ENCODE measurements at regions not wholly inside any gene's neighbourhood (a gene's known extent, or its start where the extent isn't known, plus 50 kb on each side); places are given as distances from the start of the nearest gene placed in this dataset.

DNA sequence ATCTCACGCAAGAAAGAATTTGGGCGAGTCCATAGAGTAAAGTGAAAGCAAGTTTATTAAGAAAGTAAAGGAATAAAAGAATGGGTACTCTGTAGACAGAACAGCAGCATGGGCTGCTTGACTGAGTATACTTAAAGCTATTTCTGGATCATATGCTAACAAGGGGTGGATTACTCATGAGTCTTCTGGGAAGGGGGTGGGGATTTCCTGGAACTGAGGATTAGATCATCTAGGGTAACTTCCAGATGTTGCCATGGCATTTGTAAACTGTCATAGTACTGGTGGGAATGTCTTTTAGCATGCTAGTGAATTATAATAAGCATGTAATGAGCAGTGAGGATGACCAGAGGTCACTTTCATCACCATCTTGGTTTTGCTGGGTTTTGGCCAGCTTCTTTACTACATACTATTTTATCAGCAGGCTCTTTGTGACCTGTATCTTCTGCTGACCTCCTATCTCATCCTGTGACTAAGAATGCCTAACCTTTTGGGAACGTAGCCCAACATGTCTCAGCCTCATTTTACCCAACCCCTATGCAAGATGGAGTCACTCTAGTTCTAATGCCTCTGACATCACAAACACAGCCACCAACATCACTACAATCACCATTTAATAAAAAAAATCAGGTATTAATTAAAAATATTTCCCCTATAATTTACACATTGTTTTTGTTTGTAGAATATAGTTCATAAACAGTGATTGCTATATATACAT, 890.7 kb upstream of the EPHA6 start:
- TF ChIP-seq, protein P1, sequence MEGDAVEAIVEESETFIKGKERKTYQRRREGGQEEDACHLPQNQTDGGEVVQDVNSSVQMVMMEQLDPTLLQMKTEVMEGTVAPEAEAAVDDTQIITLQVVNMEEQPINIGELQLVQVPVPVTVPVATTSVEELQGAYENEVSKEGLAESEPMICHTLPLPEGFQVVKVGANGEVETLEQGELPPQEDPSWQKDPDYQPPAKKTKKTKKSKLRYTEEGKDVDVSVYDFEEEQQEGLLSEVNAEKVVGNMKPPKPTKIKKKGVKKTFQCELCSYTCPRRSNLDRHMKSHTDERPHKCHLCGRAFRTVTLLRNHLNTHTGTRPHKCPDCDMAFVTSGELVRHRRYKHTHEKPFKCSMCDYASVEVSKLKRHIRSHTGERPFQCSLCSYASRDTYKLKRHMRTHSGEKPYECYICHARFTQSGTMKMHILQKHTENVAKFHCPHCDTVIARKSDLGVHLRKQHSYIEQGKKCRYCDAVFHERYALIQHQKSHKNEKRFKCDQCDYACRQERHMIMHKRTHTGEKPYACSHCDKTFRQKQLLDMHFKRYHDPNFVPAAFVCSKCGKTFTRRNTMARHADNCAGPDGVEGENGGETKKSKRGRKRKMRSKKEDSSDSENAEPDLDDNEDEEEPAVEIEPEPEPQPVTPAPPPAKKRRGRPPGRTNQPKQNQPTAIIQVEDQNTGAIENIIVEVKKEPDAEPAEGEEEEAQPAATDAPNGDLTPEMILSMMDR (conservative IDR thresholded peaks at IDR 0.05; ENCODE audit: low read depth in 2 of 2), result no peak
- TF ChIP-seq EZH2 (IDR thresholded peaks at IDR 0.05; ENCODE audit: low read depth, unreplicated experiment), result no peak
- no peak for TF ChIP-seq CREB1 (CRISPR knock-in tag; IDR thresholded peaks at IDR 0.05; ENCODE audit: low read depth)
- TF ChIP-seq POLR2AphosphoS5 (IDR thresholded peaks at IDR 0.05; ENCODE audit: low read depth), result no peak

All from GM23338 (cell line).